ENCODE measurements at regions not wholly inside any gene's neighbourhood (a gene's known extent, or its start where the extent isn't known, plus 50 kb on each side); places are given as distances from the start of the nearest gene placed in this dataset.

DNA sequence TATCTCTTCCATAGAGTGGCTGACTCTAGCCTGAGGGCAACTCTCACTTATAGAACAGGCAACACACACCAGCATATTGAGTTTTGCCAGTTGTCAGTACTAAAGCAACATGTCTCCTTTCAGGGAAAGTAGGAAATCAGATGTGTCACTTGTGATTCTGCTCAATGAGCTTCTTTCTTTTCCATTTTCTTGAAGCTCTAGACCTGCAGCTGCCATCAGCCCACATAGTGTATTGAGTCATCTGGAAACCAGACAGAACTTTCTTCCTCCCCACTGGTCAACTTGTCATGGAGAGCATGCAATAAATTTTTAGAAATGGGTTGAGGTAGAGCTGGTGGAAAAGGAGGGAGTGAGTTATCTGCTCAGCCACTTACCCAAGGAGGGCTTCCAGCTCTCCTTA, 209.0 kb upstream of the PLEKHG7 start (continued):
- TF ChIP-seq ZNF747 (tag by site-specific recombination; IDR thresholded peaks at IDR 0.05) = no peak

DNA sequence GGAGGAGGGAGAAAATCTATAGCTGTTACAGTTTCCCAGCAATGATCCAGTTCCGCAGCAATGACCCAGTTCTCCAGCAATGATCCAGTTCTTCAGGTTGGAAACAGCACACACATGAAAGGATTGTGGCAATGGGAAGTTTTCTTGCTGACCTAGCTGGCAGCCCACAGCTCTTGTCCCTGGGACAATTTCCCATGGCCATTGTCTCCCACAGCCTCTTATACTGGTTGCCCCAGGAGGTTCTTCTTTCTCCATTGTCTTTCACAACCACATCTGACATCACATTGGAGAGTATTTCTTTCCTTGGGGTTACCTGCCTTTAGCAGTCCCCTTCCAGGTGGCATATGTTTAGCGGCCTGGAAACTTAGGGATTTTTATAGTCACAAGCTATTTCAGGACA, 209.8 kb upstream of the PLEKHG7 start:
- no peak for TF ChIP-seq ZNF19 (tag by site-specific recombination; IDR thresholded peaks at IDR 0.05; ENCODE audit: low read depth)
- no peak for TF ChIP-seq ZIC2 (tag by site-specific recombination; IDR thresholded peaks at IDR 0.05)
- H3K36me3 ChIP-seq (ENCODE audit: control insufficient read depth in 2 of 2, insufficient read depth in 1 of 2, low read length in 2 of 2) = no peaks in the 10 kb centered on the region
- ChIA-PET CTCF (interaction anchor here (0.6 kb wide), 1 partner anchor 14 kb away, joined by 3 read pairs; no protein-coding TSS in a partner anchor), POLR2A (no interaction called here)
- no peaks in the 10 kb centered on the region for H3K9me3 ChIP-seq (ENCODE audit: control insufficient read depth, insufficient read depth, low read depth, low read length)
- no peaks in the 10 kb centered on the region for H3K4me1 ChIP-seq (ENCODE audit: control insufficient read depth, insufficient read depth, low read length)
- H3K27ac ChIP-seq (ENCODE audit: extremely low read depth, low read depth, low read length) = no peak overlapping the region
- no peak overlapping the region for H3K4me3 ChIP-seq (ENCODE audit: low read depth, low read length)

DNA sequence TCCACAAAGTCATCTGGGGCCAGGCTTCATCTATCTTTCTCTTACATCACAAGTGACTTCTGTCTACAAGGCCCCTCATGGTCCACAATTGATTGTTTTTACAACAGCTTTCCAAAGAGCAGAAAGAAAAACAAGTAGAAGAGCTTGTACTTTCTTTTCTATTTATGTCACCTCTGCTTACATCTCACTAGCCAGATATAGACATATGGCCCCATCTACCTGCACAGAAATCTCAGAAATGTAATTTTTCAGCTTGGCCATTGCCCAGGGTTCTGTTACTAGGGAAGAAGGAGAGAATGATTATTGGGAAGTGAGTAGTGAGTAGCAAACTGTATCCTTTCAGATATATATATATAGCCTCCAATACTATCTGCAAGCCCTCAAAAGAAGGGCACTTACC, 210.5 kb upstream of the PLEKHG7 start:
- Histone ChIP-seq H3K27ac (ENCODE audit: extremely low read depth, low read depth, low read length) (no peak overlapping the region), H3K4me1 (ENCODE audit: control insufficient read depth, insufficient read depth, low read length) (no peaks in the 10 kb centered on the region), H3K4me3 (ENCODE audit: low read depth, low read length) (no peak overlapping the region), H3K9me3 (ENCODE audit: control insufficient read depth, insufficient read depth, low read depth, low read length) (no peaks in the 10 kb centered on the region), H3K36me3 (ENCODE audit: control insufficient read depth in 2 of 2, insufficient read depth in 1 of 2, low read length in 2 of 2) (no peaks in the 10 kb centered on the region)
- POLR2A ChIA-PET = interaction anchor here (0.5 kb wide), 1 partner anchor 216 kb away, joined by 3 read pairs; no protein-coding TSS in a partner anchor
- CTCF ChIA-PET = interaction anchor here (0.6 kb wide), 1 partner anchor 327 kb away, joined by 3 read pairs; no protein-coding TSS in a partner anchor
- TF ChIP-seq KLF9 (tag by site-specific recombination; IDR thresholded peaks at IDR 0.05; ENCODE audit: low read depth) (no peak), ZBTB48 (tag by site-specific recombination; IDR thresholded peaks at IDR 0.05) (no peak), KLF7 (tag by site-specific recombination; IDR thresholded peaks at IDR 0.05; ENCODE audit: borderline replicate concordance) (no peak), ZNF843 (tag by site-specific recombination; IDR thresholded peaks at IDR 0.05) (no peak), ZNF292 (tag by site-specific recombination; IDR thresholded peaks at IDR 0.05; ENCODE audit: borderline replicate concordance, low read depth) (no peak), ZFP69B (tag by site-specific recombination; IDR thresholded peaks at IDR 0.05) (no peak), ZNF548 (tag by site-specific recombination; IDR thresholded peaks at IDR 0.05) (no peak), ZNF501 (tag by site-specific recombination; IDR thresholded peaks at IDR 0.05) (no peak), ZNF837 (tag by site-specific recombination; IDR thresholded peaks at IDR 0.05) (no peak), ZNF571 (tag by site-specific recombination; IDR thresholded peaks at IDR 0.05) (no peak), ZNF521 (tag by site-specific recombination; IDR thresholded peaks at IDR 0.05) (no peak), SP7 (tag by site-specific recombination; IDR thresholded peaks at IDR 0.05) (no peak), KLF10 (tag by site-specific recombination; IDR thresholded peaks at IDR 0.05) (no peak), ZNF184 (tag by site-specific recombination; IDR thresholded peaks at IDR 0.05) (no peak), ZNF394 (tag by site-specific recombination; IDR thresholded peaks at IDR 0.05; ENCODE audit: borderline replicate concordance) (no peak)
- TF ChIP-seq, protein P1, sequence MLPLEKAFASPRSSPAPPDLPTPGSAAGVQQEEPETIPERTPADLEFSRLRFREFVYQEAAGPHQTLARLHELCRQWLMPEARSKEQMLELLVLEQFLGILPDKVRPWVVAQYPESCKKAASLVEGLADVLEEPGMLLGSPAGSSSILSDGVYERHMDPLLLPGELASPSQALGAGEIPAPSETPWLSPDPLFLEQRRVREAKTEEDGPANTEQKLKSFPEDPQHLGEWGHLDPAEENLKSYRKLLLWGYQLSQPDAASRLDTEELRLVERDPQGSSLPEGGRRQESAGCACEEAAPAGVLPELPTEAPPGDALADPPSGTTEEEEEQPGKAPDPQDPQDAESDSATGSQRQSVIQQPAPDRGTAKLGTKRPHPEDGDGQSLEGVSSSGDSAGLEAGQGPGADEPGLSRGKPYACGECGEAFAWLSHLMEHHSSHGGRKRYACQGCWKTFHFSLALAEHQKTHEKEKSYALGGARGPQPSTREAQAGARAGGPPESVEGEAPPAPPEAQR (tag by site-specific recombination; IDR thresholded peaks at IDR 0.05) = no peak
- TF ChIP-seq, protein P2, sequence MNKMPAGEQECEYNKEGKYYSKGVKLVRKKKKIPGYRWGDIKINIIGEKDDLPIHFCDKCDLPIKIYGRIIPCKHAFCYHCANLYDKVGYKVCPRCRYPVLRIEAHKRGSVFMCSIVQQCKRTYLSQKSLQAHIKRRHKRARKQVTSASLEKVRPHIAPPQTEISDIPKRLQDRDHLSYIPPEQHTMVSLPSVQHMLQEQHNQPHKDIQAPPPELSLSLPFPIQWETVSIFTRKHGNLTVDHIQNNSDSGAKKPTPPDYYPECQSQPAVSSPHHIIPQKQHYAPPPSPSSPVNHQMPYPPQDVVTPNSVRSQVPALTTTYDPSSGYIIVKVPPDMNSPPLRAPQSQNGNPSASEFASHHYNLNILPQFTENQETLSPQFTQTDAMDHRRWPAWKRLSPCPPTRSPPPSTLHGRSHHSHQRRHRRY (tag by site-specific recombination; IDR thresholded peaks at IDR 0.05) = no peak
- TF ChIP-seq, protein P3, sequence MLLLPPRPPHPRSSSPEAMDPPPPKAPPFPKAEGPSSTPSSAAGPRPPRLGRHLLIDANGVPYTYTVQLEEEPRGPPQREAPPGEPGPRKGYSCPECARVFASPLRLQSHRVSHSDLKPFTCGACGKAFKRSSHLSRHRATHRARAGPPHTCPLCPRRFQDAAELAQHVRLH (tag by site-specific recombination; IDR thresholded peaks at IDR 0.05) = no peak
